Glomerular visceral epithelial cell (primary cell): ENCODE measurements at regions not wholly inside any gene's neighbourhood (a gene's known extent, or its start where the extent isn't known, plus 50 kb on each side); places are given as distances from the start of the nearest gene placed in this dataset.
"Not testable (repeated sequence)": the region's sequence is repeated elsewhere in the genome, so short reads cannot be mapped to it uniquely, and the experiment has no call there.

Source experiments
- DNase-seq: peaks from one replicate; pipeline ENCODE4 v3.0.0-alpha.2; 2016; ENCODE audit errors: extremely low spot score

GRCh38 chr2:8548065-8548618 lies 133.7 kb upstream of the ID2 start:
- no peak for DNase-seq

GRCh38 chr2:8548619-8549150 lies 133.2 kb upstream of the ID2 start:
- no peak for DNase-seq

DNA sequence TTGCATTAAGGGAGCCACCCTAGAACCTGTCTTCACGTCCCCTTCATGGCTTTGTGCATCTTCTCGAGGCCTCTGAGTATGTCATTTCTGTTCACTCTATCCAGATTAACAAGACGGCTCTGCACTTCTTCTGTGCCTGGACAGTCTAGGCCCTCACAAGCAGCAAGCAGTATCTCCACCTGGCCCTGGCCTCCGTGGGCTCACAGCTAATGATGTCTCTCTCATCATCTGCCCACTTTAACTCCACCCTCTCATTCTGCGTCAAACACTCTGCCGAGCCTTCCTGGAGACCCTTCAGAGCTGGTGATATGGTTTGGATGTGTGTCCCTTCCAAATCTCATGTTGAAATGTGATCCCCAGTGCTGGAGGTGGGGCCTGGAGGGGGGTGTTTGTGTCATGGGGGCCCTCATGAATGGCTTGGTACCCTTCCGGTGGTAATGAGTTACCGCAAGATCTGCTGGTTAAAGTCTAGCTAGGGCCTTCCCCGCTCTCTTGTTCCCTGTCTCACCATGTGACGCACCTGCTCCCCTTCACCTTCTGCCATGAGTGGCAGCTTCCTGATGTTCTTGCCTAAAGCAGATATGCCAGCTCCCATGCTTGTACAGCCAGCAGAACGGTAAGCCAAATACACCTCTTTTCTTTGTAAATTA lies 132.5 kb upstream of the ID2 start:
- no peak for DNase-seq

- no peak for DNase-seq
Observed at GRCh38 chr2:8549942-8550341, 131.9 kb upstream of the ID2 start.

DNA sequence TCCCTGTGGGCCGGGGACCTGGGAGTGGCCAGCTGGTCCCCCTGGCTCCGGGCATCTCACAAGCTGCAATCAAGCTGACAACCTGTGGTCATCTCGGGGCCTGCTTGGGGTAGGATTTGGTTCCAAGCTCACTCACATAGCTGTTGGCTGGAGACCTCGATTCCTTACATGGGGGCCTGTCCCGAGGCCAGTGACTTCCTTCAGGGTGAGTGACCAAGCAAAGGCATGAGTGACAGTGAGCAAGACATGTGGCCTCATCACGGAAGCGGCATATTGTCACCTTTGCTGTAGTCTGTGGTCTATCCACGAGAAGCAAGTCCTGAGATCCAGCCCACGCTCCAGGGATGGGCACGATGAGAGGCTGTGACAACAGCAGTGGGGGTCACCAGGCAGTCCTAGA lies 131.4 kb upstream of the ID2 start:
- DNase-seq: no peak

GRCh38 chr2:8550937-8551621 lies 130.8 kb upstream of the ID2 start:
- no peak for DNase-seq

DNA sequence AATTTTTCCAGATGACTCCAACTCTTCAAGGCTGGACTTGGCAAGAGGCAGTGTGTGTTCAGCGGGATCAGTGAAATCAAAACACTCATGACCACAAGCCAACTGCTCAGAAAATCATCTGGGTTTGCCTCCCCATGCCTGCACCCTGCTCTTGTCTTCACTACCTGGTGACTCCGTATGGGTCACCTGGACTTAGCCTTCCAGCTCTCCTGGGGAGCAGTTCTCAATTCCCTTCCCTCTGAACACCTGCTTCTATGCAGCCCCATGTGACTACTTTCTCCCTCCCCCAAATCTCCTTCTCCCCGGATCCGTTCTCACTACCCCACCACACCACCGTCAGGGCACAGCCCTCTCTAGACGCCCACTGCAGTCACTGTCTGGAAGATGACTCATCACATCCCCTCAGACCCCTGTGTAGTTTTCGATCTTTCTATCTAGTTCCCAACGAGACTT lies 130.2 kb upstream of the ID2 start:
- DNase-seq: no peak

DNA sequence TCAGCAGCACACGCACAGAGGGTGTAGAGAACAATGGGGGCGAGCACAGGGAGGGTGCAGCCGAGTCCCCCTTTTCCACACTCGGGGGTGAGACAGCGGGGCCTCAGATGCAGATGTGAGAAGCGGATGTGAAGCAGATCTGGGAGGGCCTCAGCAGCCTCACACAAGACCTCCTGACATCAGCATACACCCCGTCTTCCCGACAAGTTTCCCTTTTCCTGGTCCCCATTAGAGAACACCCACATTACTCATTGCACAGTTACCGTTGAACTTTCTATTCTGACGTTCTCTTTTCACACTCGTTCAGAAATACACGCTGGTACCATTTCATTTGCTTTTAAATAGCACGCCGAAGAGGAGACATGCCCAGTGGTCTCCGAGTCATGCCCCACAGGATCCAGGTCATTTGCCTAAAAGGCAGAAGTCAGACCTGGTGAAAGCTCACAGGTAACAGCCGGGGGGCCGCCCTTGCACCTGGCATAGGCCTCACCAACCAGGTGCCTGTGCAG lies 129.5 kb upstream of the ID2 start:
- DNase-seq: no peak

DNA sequence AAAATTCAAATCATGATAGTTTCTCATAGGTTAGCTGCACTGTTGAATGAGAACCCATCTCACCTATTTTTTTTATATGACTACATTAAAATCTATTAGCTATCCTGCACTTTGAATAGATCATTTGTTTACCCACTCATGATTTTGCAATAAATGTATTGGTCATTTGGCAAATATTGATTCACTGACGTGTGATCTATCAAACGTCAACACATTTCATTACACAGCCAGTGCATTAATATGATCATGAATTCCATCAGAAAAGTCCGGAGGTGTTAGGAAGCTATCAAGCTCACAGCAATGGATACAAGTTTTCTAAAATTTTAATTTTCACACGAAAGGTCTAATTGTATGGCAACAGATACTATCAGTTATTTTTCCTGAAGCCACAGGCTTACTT lies 128.2 kb upstream of the ID2 start:
- no peak for DNase-seq

DNA sequence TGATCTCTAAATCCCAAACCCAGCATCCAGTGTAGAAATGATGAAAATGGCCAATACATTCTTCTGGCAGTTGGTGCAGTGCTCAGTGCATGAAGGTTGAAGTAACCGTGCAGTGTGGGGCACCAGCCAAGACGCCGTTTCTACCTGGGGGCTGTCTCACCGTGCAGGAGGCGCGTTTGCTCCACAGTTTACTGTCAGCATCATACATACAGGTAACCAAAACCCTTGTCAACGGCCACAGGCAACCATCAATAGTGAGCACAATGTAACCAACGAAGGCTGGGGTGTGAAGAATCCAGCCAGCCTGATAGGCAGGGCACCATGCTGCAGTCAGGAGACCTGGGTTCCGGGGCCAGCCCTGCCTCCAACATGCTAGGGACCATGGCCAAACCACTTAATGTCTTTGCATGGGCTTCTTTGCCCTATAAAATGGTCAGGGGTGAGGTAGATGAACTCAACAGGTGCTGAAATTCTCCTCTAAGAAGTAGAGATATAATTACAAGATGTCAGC lies 127.5 kb upstream of the ID2 start:
- DNase-seq: no peak

GRCh38 chr2:8555543-8555942 lies 126.3 kb upstream of the ID2 start:
- DNase-seq: no peak

DNA sequence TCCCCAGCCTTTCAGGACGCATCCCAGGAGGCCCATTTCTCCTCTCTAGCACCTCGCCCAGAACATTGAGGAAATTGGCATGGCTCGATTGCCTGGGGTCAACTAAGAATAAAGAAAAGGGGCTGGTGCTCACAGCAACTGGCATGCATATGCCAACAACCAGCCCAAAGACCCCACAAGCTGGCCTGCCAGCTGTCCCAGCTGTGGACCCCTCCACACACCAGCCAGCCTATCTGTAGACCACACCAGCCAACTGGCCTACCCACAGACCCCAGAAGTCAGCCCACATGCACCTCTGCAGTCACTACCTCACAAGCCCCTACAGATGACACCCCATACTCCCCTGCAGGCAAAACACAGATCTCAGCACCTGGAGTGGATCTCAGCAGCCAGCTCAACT lies 123.8 kb upstream of the ID2 start:
- DNase-seq: no peak

DNA sequence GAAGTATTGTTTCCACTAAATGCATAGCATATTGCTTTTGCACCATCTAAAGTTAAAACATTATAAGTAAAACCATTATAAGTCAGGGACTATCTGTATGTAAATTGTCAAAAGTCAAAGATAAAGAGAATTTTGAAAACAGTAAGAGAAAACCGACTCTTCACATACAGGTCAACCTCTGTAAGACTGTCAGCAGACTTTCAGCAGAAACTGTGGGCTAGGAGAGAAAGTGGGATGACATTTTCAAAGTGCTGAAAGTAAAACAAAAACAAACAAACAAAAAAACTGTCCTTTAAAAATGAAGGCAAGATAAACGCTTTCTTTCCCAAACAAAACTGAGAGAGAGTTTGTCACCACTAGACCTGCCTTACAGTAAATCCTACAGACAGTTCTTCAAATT lies 122.9 kb upstream of the ID2 start:
- DNase-seq: no peak

DNA sequence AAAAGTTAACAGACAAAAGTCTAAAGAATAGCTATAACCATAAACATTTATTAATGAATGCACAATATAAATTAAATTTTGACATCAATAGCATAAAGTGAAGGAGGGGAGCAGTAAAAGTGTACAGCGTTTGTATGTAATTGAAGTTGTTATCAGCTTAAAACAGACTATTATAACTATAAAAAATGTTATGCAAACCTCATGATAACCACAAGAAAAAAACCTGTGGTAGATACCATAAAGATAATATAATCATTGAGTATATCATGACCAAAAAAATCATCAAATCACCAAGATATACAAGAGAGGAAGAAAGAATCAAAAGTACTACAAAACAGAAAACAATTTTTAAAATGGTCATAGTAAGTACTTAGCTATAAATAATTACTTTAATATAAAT lies 122.1 kb upstream of the ID2 start:
- DNase-seq: no peak

GRCh38 chr2:8561692-8562091 lies 120.2 kb upstream of the ID2 start:
- not testable (repeated sequence) for DNase-seq

GRCh38 chr2:8563814-8564474 lies 117.9 kb upstream of the ID2 start:
- DNase-seq: no peak

- DNase-seq: no peak
Observed at GRCh38 chr2:8564475-8564874, 117.4 kb upstream of the ID2 start.

DNA sequence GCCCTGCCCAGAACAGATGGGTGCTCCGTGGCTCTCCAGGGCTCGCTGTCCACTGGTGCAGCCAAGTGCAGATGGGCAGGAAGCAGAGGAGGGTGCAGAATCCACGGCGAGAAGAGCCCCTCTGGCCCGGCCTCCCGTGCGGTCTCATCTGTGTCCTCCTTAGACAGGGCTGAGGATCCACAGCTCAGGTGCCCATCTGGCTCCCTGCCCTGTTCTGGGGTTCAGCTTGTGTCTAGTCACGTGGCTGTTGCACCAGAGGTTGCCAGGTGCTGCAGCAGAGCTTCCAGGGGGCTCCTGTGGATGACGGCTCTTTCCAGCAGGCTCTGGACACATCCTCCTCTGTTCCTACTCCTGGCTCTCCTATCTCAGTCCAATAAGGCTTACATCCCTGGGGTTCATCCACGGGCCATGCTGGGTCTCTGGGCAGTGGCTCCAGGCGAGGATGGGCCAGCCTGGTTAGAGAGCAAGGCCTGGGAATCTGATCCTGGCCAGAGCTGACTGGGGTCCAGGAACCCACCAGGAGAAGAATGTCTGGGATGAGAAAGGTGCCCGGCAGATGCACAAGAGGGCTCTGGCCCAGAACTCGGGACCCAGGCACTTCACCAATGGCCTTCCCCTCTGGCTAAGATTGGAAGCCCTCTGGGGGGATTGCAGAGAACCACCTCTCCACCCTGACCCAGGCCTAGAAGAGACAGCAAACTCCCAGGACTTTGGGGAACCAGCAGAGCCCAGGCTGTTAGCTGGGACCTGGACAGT lies 116.3 kb upstream of the ID2 start:
- DNase-seq: no peak

- no peak for DNase-seq
Observed at GRCh38 chr2:8566155-8566670, 115.6 kb upstream of the ID2 start.

- no peak for DNase-seq
Observed at GRCh38 chr2:8566774-8567468, 114.9 kb upstream of the ID2 start.
